Liver (tissue), 8 donors: ENCODE measurements at regions not wholly inside any gene's neighbourhood (a gene's known extent, or its start where the extent isn't known, plus 50 kb on each side); places are given as distances from the start of the nearest gene placed in this dataset.

Experiments
- DNase-seq: peaks from one replicate; pipeline ENCODE4 v3.0.0-alpha.2; 2017; ENCODE audit warnings: low spot score
- H3K27ac ChIP-seq, 2 donors: one replicate each; pipeline ENCODE4 v1.7.0; 2013; ENCODE audit warnings: inconsistent platforms in 2 of 2, low read length in 2 of 2, control low read depth in 1 of 2, low read depth in 1 of 2, mild to moderate bottlenecking in 1 of 2
- H3K27me3 ChIP-seq, 4 donors: one replicate each; pipeline versions ENCODE4 v1.6.1 to v1.7.0; 2013; ENCODE audit warnings: low read length in 3 of 4, inconsistent platforms in 1 of 4, mild to moderate bottlenecking in 1 of 4, moderate library complexity in 1 of 4; ENCODE audit not compliant: control insufficient read depth in 4 of 4, insufficient read depth in 4 of 4
- H3K36me3 ChIP-seq, 4 donors: one replicate each; pipeline versions ENCODE4 v1.6.1 to v1.7.0; 2013; ENCODE audit warnings: low read length in 3 of 4, mild to moderate bottlenecking in 3 of 4, low read depth in 1 of 4, moderate library complexity in 1 of 4; ENCODE audit not compliant: control insufficient read depth in 4 of 4, insufficient read depth in 3 of 4
- H3K4me1 ChIP-seq, 4 donors: one replicate each; pipeline versions ENCODE4 v1.6.1 to v1.7.0; 2013; ENCODE audit warnings: low read length in 3 of 4, mild to moderate bottlenecking in 3 of 4, moderate library complexity in 1 of 4; ENCODE audit not compliant: control insufficient read depth in 4 of 4, insufficient read depth in 4 of 4
- H3K4me3 ChIP-seq, 3 donors: one replicate each; pipeline versions ENCODE4 v1.6.1 to v1.7.0; 2013; ENCODE audit warnings: low read length in 3 of 3, control low read depth in 1 of 3, low read depth in 1 of 3, mild to moderate bottlenecking in 1 of 3
- H3K9ac ChIP-seq, 2 donors: one replicate each; pipeline ENCODE4 v1.7.0; 2013; ENCODE audit warnings: low read length in 2 of 2, mild to moderate bottlenecking in 2 of 2, moderate library complexity in 2 of 2, control low read depth in 1 of 2, low read depth in 1 of 2
- H3K9me3 ChIP-seq, 4 donors: one replicate each; pipeline versions ENCODE4 v1.6.1 to v1.7.0; 2013; ENCODE audit warnings: low read length in 3 of 4; ENCODE audit not compliant: control insufficient read depth in 4 of 4
- CTCF ChIP-seq: fragments of 150-350 bp; IDR thresholded peaks from 2 replicates; pipeline ENCODE4 v1.5.1; 2017; ENCODE audit warnings: improper control_type of control experiment, low read depth, low read length; ENCODE audit not compliant: missing input control
- EGR1 ChIP-seq, 2 donors: IDR thresholded peaks; 2 replicates each; pipeline ENCODE4 v1.6.1; 2016 to 2018; ENCODE audit warnings: antibody characterized with exemption in 2 of 2, low read depth in 2 of 2
- FOXA1 ChIP-seq: IDR thresholded peaks from 2 replicates; pipeline ENCODE4 v1.6.1; 2016; ENCODE audit warnings: antibody characterized with exemption
- GABPA ChIP-seq, 2 donors: IDR thresholded peaks in 1 of 2; conservative IDR thresholded peaks in 1 of 2; 2 replicates each; pipeline ENCODE4 v1.6.1; 2016; ENCODE audit warnings: antibody characterized with exemption in 2 of 2, mild to moderate bottlenecking in 1 of 2, moderate library complexity in 1 of 2
- HNF4A ChIP-seq, 2 donors: conservative IDR thresholded peaks; 2 replicates each; pipeline ENCODE4 v1.6.1; 2016; ENCODE audit warnings: antibody characterized with exemption in 2 of 2, mild to moderate bottlenecking in 2 of 2
- HNF4G ChIP-seq: IDR thresholded peaks from 2 replicates; pipeline ENCODE4 v1.6.1; 2016; ENCODE audit warnings: antibody characterized with exemption
- NR2F2 ChIP-seq: IDR thresholded peaks from 2 replicates; pipeline ENCODE4 v1.6.1; 2016; ENCODE audit warnings: antibody characterized with exemption
- RAD21 ChIP-seq, 2 donors: IDR thresholded peaks; 2 replicates each; pipeline ENCODE4 v1.6.1; 2016; ENCODE audit warnings: antibody characterized with exemption in 2 of 2, mild to moderate bottlenecking in 2 of 2
- RXRA ChIP-seq, 2 donors: IDR thresholded peaks; 2 replicates each; pipeline ENCODE4 v1.6.1; 2017 to 2018; ENCODE audit warnings: antibody characterized with exemption in 2 of 2, mild to moderate bottlenecking in 1 of 2
- SP1 ChIP-seq: IDR thresholded peaks from 2 replicates; pipeline ENCODE4 v1.6.1; 2018; ENCODE audit warnings: antibody characterized with exemption, mild to moderate bottlenecking
- TAF1 ChIP-seq: conservative IDR thresholded peaks from 2 replicates; pipeline ENCODE4 v1.6.1; 2016; ENCODE audit warnings: antibody characterized with exemption, mild to moderate bottlenecking
- ZBTB33 ChIP-seq: IDR thresholded peaks from 2 replicates; pipeline ENCODE4 v1.6.1; 2016; ENCODE audit warnings: antibody characterized with exemption
- WGBS: extraction: QIAGEN DNeasy Blood & Tissue Kit; methylation state at CpG from one replicate; pipeline ENCODE4 v1.1.7; 2013; 5-methylcytosine and 5-hydroxymethylcytosine counted together
- donor health status: healthy.
- donor health status: healthy.
- donor health status: healthy.
- donor health status: healthy.
- donor health status: healthy.

- 58% methylated on average over 1 of the region's 1 CpG for WGBS
Measured at GRCh38 chr14:83058068-83058467, 1524.4 kb upstream of the SEL1L start.

GRCh38 chr14:83071888-83072501 lies 1538.3 kb upstream of the SEL1L start:
- H3K4me3 ChIP-seq, result no peak overlapping the region
- no peaks in the 10 kb centered on the region for H3K27me3 ChIP-seq
- H3K9ac ChIP-seq, result no peak overlapping the region
- no peak overlapping the region for H3K27ac ChIP-seq
- DNase-seq, result no peak
- TF ChIP-seq ZBTB33 (no peak), RAD21 (IDR thresholded peaks at IDR 0.05) (peak; percentile 41 to 46), SP1 (no peak), HNF4A (conservative IDR thresholded peaks at IDR 0.05) (no peak), TAF1 (no peak), RXRA (IDR thresholded peaks at IDR 0.05) (no peak), GABPA (IDR thresholded peaks at IDR 0.05 in 1 of 2, conservative IDR thresholded peaks at IDR 0.05 in 1 of 2) (no peak), FOXA1 (no peak), HNF4G (no peak), CTCF (peak; percentile 30), NR2F2 (no peak)
- no peaks in the 10 kb centered on the region for H3K9me3 ChIP-seq
- WGBS, result 46% methylated on average over 5 of the region's 5 CpGs
- H3K36me3 ChIP-seq, result no peaks in the 10 kb centered on the region
- H3K4me1 ChIP-seq, result no peaks in the 10 kb centered on the region

More at GRCh38 chr14:83058068-83058467, 1524.4 kb upstream of the SEL1L start:
- no peaks in the 10 kb centered on the region for H3K4me1 ChIP-seq
- H3K27me3 ChIP-seq, result no peaks in the 10 kb centered on the region
- no peak overlapping the region for H3K4me3 ChIP-seq
- H3K9me3 ChIP-seq, result no peaks in the 10 kb centered on the region
- DNase-seq, result no peak
- TF ChIP-seq EGR1 (IDR thresholded peaks at IDR 0.05; ENCODE audit: low read depth in 2 of 2), result no peak
- no peak overlapping the region for H3K27ac ChIP-seq
- no peaks in the 10 kb centered on the region for H3K36me3 ChIP-seq
- H3K9ac ChIP-seq, result no peak overlapping the region

- Histone ChIP-seq H3K27ac (no peak overlapping the region), H3K9me3 (no peaks in the 10 kb centered on the region), H3K27me3 (peaks cover 0 to 2% (median 0%) of the 10 kb centered on the region in 4 donors), H3K9ac (no peak overlapping the region), H3K36me3 (no peaks in the 10 kb centered on the region), H3K4me3 (no peak overlapping the region), H3K4me1 (no peaks in the 10 kb centered on the region)
- 52% methylated on average over 4 of the region's 4 CpGs for WGBS
- DNase-seq, result no peak
- TF ChIP-seq NR2F2, result no peak
- no peak for TF ChIP-seq CTCF
- no peak for TF ChIP-seq RAD21 (IDR thresholded peaks at IDR 0.05)
Measured at GRCh38 chr14:83085136-83085535, 1551.5 kb upstream of the SEL1L start.
